HEK293T (cell line): ENCODE measurements at regions not wholly inside any gene's neighbourhood (a gene's known extent, or its start where the extent isn't known, plus 50 kb on each side); places are given as distances from the start of the nearest gene placed in this dataset.
A peak's percentile ranks its signal among the peaks of the same experiment; 100 is the strongest.

Experiments used
- CTCF ChIA-PET: fragments of 350-600 bp; formaldehyde crosslinking; extraction: SDS; loops from one replicate; lab custom pipeline; 2021; ENCODE audit warnings: antibody characterized with exemption, inconsistent platforms; lab: Yijun Ruan, JAX
- POLR2A ChIA-PET: fragments of 350-600 bp; formaldehyde crosslinking; extraction: SDS; loops from one replicate; lab custom pipeline; 2020; ENCODE audit warnings: antibody characterized with exemption, inconsistent platforms; lab: Yijun Ruan, JAX
- DNase-seq: peaks from one replicate; pipeline ENCODE4 v3.0.0; 2012; ENCODE audit warnings: mixed read lengths; ENCODE audit errors: extremely low spot score
- ARNT ChIP-seq: fragments of 450-650 bp; IDR thresholded peaks from 2 replicates; pipeline ENCODE4 v1.6.1; 2017; ENCODE audit warnings: mild to moderate bottlenecking
- BHLHE40 ChIP-seq: fragments of 450-650 bp; IDR thresholded peaks from 2 replicates; pipeline ENCODE4 v1.6.1; 2016; ENCODE audit warnings: mild to moderate bottlenecking, moderate library complexity, borderline replicate concordance
- CTBP1 ChIP-seq: fragments of 450-650 bp; IDR thresholded peaks from 2 replicates; pipeline ENCODE4 v1.6.1; 2016; ENCODE audit warnings: borderline replicate concordance
- ELF4 ChIP-seq: fragments of 450-650 bp; IDR thresholded peaks from 2 replicates; pipeline ENCODE4 v1.6.1; 2017; ENCODE audit warnings: antibody characterized with exemption
- FOXA1 ChIP-seq: fragments of 450-650 bp; IDR thresholded peaks from 2 replicates; pipeline ENCODE4 v1.6.1; 2016; ENCODE audit warnings: mild to moderate bottlenecking
- FOXK2 ChIP-seq: fragments of 450-650 bp; IDR thresholded peaks from 2 replicates; pipeline ENCODE4 v1.6.1; 2016; ENCODE audit warnings: mild to moderate bottlenecking
- FOXM1 ChIP-seq: fragments of 450-650 bp; IDR thresholded peaks from 2 replicates; pipeline ENCODE4 v1.6.1; 2017; ENCODE audit warnings: mild to moderate bottlenecking, borderline replicate concordance
- HDGF ChIP-seq: fragments of 450-650 bp; IDR thresholded peaks from 2 replicates; pipeline ENCODE4 v1.6.1; 2017; ENCODE audit warnings: antibody characterized with exemption, borderline replicate concordance
- L3MBTL2 ChIP-seq: fragments of 450-650 bp; conservative IDR thresholded peaks from 2 replicates; pipeline ENCODE4 v1.6.1; 2016; ENCODE audit warnings: mild to moderate bottlenecking
- LEF1 ChIP-seq: fragments of 450-650 bp; IDR thresholded peaks from 2 replicates; pipeline ENCODE4 v1.6.1; 2017; ENCODE audit warnings: mild to moderate bottlenecking, borderline replicate concordance
- NFRKB ChIP-seq: fragments of 450-650 bp; IDR thresholded peaks from 2 replicates; pipeline ENCODE4 v1.6.1; 2016; ENCODE audit warnings: mild to moderate bottlenecking, moderate library complexity
- PKNOX1 ChIP-seq: fragments of 450-650 bp; IDR thresholded peaks from 2 replicates; pipeline ENCODE4 v1.6.1; 2016
- SP1 ChIP-seq: fragments of 450-650 bp; IDR thresholded peaks from 2 replicates; pipeline ENCODE4 v1.6.1; 2017
- SUZ12 ChIP-seq: fragments of 450-650 bp; IDR thresholded peaks from 2 replicates; pipeline ENCODE4 v1.6.1; 2016; ENCODE audit warnings: mild to moderate bottlenecking
- TARDBP ChIP-seq: fragments of 450-650 bp; IDR thresholded peaks from 2 replicates; pipeline ENCODE4 v1.6.1; 2016
- ZNF384 ChIP-seq: fragments of 450-650 bp; IDR thresholded peaks from 2 replicates; pipeline ENCODE4 v1.6.1; 2016

GRCh38 chr13:89688918-89689317, 1658.6 kb upstream of the MIR17HG start:
- TF ChIP-seq PKNOX1 (no peak), LEF1 (no peak), ELF4 (no peak), ZNF384 (no peak), FOXA1 (no peak), ARNT (no peak), SUZ12 (no peak), SP1 (no peak), FOXK2 (no peak), HDGF (no peak)
- DNase-seq = no peak
- CTCF ChIA-PET = no interaction called here
- POLR2A ChIA-PET = no interaction called here

GRCh38 chr13:89694451-89694850, 1653.0 kb upstream of the MIR17HG start:
- ChIA-PET CTCF (interaction anchor here (1.3 to 2.1 kb wide), 5 partner anchors 10 to 628 kb away, joined by 3 to 7 read pairs (median 5); no protein-coding TSS in a partner anchor), POLR2A (no interaction called here)
- DNase-seq = no peak
- no peak for TF ChIP-seq FOXK2
- no peak for TF ChIP-seq CTBP1
- no peak for TF ChIP-seq LEF1
- no peak for TF ChIP-seq FOXA1
- no peak for TF ChIP-seq L3MBTL2
- no peak for TF ChIP-seq PKNOX1
- TF ChIP-seq ELF4 = no peak
- TF ChIP-seq TARDBP = no peak
- no peak for TF ChIP-seq BHLHE40
- TF ChIP-seq ZNF384 = no peak
- TF ChIP-seq NFRKB = no peak
- no peak for TF ChIP-seq ARNT
- no peak for TF ChIP-seq SUZ12
- TF ChIP-seq SP1 = no peak
- TF ChIP-seq HDGF = no peak
- no peak for TF ChIP-seq FOXM1

GRCh38 chr13:89695343-89696257, 1651.9 kb upstream of the MIR17HG start:
- POLR2A ChIA-PET = no interaction called here
- TF ChIP-seq LEF1 = no peak
- TF ChIP-seq CTBP1 = no peak
- no peak for TF ChIP-seq PKNOX1

GRCh38 chr13:89701913-89702312, 1645.6 kb upstream of the MIR17HG start:
- TF ChIP-seq TARDBP (no peak), FOXA1 (no peak), SUZ12 (no peak), FOXM1 (no peak), ZNF384 (no peak), FOXK2 (no peak), ARNT (no peak), PKNOX1 (no peak), L3MBTL2 (no peak), SP1 (no peak), HDGF (no peak), CTBP1 (no peak), BHLHE40 (no peak), NFRKB (no peak)
- no peak for DNase-seq
- POLR2A ChIA-PET = no interaction called here
- CTCF ChIA-PET = no interaction called here

More at GRCh38 chr13:89695343-89696257, 1651.9 kb upstream of the MIR17HG start:
- DNase-seq = peak; percentile 70
- CTCF ChIA-PET = interaction anchor here (0.6 to 2.1 kb wide), 17 partner anchors 9 to 1358 kb away, joined by 3 to 7 read pairs (median 4); no protein-coding TSS in a partner anchor

- DNase-seq = no peak
- TF ChIP-seq SP1 = no peak
- TF ChIP-seq BHLHE40 = no peak
- no peak for TF ChIP-seq ZNF384
- no peak for TF ChIP-seq PKNOX1
- no peak for TF ChIP-seq TARDBP
- no peak for TF ChIP-seq FOXM1
- no peak for TF ChIP-seq FOXK2
- TF ChIP-seq L3MBTL2 = no peak
- no peak for TF ChIP-seq ELF4
- no peak for TF ChIP-seq CTBP1
- no peak for TF ChIP-seq FOXA1
- TF ChIP-seq NFRKB = no peak
- no peak for TF ChIP-seq SUZ12
- TF ChIP-seq LEF1 = no peak
- no peak for TF ChIP-seq HDGF
- TF ChIP-seq ARNT = no peak
- ChIA-PET CTCF (no interaction called here), POLR2A (no interaction called here)
Measured at GRCh38 chr13:89704040-89704439, 1643.4 kb upstream of the MIR17HG start.
